ENCODE measurements at regions not wholly inside any gene's neighbourhood (a gene's known extent, or its start where the extent isn't known, plus 50 kb on each side); places are given as distances from the start of the nearest gene placed in this dataset.

DNA sequence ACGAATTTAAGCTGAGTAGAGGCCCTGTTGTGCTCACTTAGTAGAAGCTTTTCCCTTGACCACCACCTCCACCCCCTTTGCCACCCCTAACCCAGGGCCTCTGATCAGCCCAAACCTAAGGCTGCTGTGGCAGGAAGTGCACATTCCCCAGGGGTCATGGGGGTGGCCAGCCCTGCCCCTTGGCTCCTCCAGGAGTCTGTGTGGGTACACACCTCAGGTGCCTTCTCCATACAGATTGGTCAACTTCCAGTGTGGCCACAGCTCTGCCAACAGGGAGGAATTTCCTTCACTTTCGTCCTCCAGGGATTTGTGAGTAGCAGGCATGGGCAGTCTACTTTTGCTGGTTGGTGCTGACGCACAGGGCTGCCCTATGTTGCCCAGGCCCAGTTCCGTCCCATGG, 249.9 kb upstream of the ZNF32 start:
- ChIA-PET CTCF (interaction anchor here (0.9 kb wide), 1 partner anchor 12 kb away, joined by 3 read pairs; no protein-coding TSS in a partner anchor), RAD21 (ENCODE audit: low non-redundant PET in 1 of 2, low total read pairs in 2 of 2, uncharacterized antibody in 2 of 2, unreplicated experiment in 2 of 2) (no interaction called here), POLR2A (no interaction called here)
- DNase-seq (ENCODE audit: low read depth, low spot score) (no peak), ATAC-seq (no peak)
- Histone ChIP-seq H3K9me2 (ENCODE audit: insufficient read depth) (no peaks in the 10 kb centered on the region), H3K4me3 (replicated peaks in 1 of 2; ENCODE audit: low read depth in 1 of 2, low read length in 2 of 2) (no peak overlapping the region), H3K4me2 (ENCODE audit: low read length) (no peak overlapping the region), H3K27ac (ENCODE audit: low read depth, low read length) (no peak overlapping the region), H3K36me3 (ENCODE audit: control insufficient read depth in 1 of 2, insufficient read depth in 2 of 2, low read length in 2 of 2) (no peaks in the 10 kb centered on the region), H2AFZ (ENCODE audit: low read depth, low read length, poor library complexity, severe bottlenecking) (no peak overlapping the region), H3K27me3 (ENCODE audit: insufficient read depth, low read length) (peaks cover 31% of the 10 kb centered on the region; the same call in 1 of the 2 replicates), H3K9me3 (ENCODE audit: control insufficient read depth in 1 of 2, insufficient read depth in 1 of 2, low read depth in 1 of 2, low read length in 2 of 2) (no peaks in the 10 kb centered on the region), H4K20me1 (ENCODE audit: insufficient read depth) (no peaks in the 10 kb centered on the region), H3K4me1 (ENCODE audit: control insufficient read depth in 1 of 2, insufficient read depth in 2 of 2, low read length in 2 of 2) (no peaks in the 10 kb centered on the region), H3K9ac (ENCODE audit: low read length) (no peak overlapping the region), H3K79me2 (ENCODE audit: insufficient read depth, low read length) (no peaks in the 10 kb centered on the region)
- no peak for TF ChIP-seq YY1 (IDR thresholded peaks at IDR 0.05; ENCODE audit: extremely low read depth, insufficient replicate concordance, low read depth, low read length)
- no peak for TF ChIP-seq FOSL1 (IDR thresholded peaks at IDR 0.05; ENCODE audit: low read depth)
- no peak for TF ChIP-seq ZFX (IDR thresholded peaks at IDR 0.05)
- no peak for TF ChIP-seq ELF1 (IDR thresholded peaks at IDR 0.05; ENCODE audit: borderline replicate concordance, low read depth)
- intact Hi-C loops (cut with micrococcal nuclease): no loop called here
- BruUV-seq (replicated peaks): no TSS peak

DNA sequence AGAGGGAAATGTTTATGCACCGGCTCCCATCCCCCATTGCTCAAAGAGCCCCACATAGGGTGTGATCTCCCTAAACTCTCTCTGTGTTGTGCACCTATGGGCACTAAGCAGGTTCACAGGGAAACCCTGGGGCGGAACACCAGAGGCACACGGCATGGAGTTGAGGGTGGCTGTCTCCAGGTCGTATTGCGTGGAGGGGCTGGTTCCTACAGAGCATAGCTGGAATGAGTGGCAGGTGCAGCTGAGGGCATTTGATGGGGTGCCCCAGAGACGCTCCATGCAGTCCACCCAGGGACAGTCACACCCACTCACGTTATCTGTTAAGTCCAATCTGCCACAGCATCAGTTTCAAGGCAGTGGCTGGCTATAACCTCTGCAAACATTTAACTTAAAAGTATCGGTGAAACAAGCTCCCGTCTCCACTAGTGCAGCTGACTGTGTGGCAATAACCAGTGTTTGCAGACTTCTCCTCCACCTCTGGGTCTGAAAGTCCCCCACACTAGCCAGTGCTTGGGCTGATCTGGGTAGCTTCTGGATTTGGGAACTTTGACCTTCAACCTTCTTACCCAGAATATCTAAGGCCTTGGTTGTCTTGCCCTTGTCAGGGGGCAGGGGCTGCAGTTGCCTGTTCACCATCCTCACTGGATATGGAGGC, 249.2 kb upstream of the ZNF32 start:
- RAD21 ChIA-PET (ENCODE audit: low non-redundant PET in 1 of 2, low total read pairs in 2 of 2, uncharacterized antibody in 2 of 2, unreplicated experiment in 2 of 2): no interaction called here
- no peak overlapping the region for H3K9ac ChIP-seq (ENCODE audit: low read length)
- no peak for ATAC-seq
- intact Hi-C loops (cut with micrococcal nuclease): no loop called here
- no peak overlapping the region for H3K27ac ChIP-seq (ENCODE audit: low read depth, low read length)
- H2AFZ ChIP-seq (ENCODE audit: low read depth, low read length, poor library complexity, severe bottlenecking): no peak overlapping the region
- H3K9me3 ChIP-seq (ENCODE audit: control insufficient read depth in 1 of 2, insufficient read depth in 1 of 2, low read depth in 1 of 2, low read length in 2 of 2): no peaks in the 10 kb centered on the region
- no peaks in the 10 kb centered on the region for H3K4me1 ChIP-seq (ENCODE audit: control insufficient read depth in 1 of 2, insufficient read depth in 2 of 2, low read length in 2 of 2)
- H3K4me3 ChIP-seq (replicated peaks in 1 of 2; ENCODE audit: low read depth in 1 of 2, low read length in 2 of 2): no peak overlapping the region
- no peaks in the 10 kb centered on the region for H3K9me2 ChIP-seq (ENCODE audit: insufficient read depth)
- CTCF ChIA-PET: no interaction called here
- H3K27me3 ChIP-seq (ENCODE audit: insufficient read depth, low read length): peaks cover 27% of the 10 kb centered on the region
- no peaks in the 10 kb centered on the region for H4K20me1 ChIP-seq (ENCODE audit: insufficient read depth)
- no peak for DNase-seq (ENCODE audit: low read depth, low spot score)
- no TSS peak for BruUV-seq (replicated peaks)
- POLR2A ChIA-PET: no interaction called here
- H3K4me2 ChIP-seq (ENCODE audit: low read length): no peak overlapping the region
- no peaks in the 10 kb centered on the region for H3K79me2 ChIP-seq (ENCODE audit: insufficient read depth, low read length)
- H3K36me3 ChIP-seq (ENCODE audit: control insufficient read depth in 1 of 2, insufficient read depth in 2 of 2, low read length in 2 of 2): no peaks in the 10 kb centered on the region
- TF ChIP-seq TCF7L2 (IDR thresholded peaks at IDR 0.05; ENCODE audit: borderline replicate concordance, extremely low read depth, insufficient read depth, insufficient read length) (no peak), JUND (IDR thresholded peaks at IDR 0.05) (no peak), SRF (IDR thresholded peaks at IDR 0.05; ENCODE audit: low read depth) (no peak), ZFX (IDR thresholded peaks at IDR 0.05) (no peak), SP1 (IDR thresholded peaks at IDR 0.05; ENCODE audit: low read depth) (no peak), EZH2 (IDR thresholded peaks at IDR 0.05) (no peak), RAD21 (IDR thresholded peaks at IDR 0.05; ENCODE audit: low read depth) (no peak), EZH2phosphoT487 (IDR thresholded peaks at IDR 0.05; ENCODE audit: borderline replicate concordance) (no peak), YY1 (IDR thresholded peaks at IDR 0.05; ENCODE audit: extremely low read depth, insufficient replicate concordance, low read depth, low read length) (no peak), POLR2AphosphoS5 (IDR thresholded peaks at IDR 0.05; ENCODE audit: low read depth, low read length) (no peak), EGR1 (IDR thresholded peaks at IDR 0.05; ENCODE audit: low read depth) (no peak)
- TF ChIP-seq, protein P1, sequence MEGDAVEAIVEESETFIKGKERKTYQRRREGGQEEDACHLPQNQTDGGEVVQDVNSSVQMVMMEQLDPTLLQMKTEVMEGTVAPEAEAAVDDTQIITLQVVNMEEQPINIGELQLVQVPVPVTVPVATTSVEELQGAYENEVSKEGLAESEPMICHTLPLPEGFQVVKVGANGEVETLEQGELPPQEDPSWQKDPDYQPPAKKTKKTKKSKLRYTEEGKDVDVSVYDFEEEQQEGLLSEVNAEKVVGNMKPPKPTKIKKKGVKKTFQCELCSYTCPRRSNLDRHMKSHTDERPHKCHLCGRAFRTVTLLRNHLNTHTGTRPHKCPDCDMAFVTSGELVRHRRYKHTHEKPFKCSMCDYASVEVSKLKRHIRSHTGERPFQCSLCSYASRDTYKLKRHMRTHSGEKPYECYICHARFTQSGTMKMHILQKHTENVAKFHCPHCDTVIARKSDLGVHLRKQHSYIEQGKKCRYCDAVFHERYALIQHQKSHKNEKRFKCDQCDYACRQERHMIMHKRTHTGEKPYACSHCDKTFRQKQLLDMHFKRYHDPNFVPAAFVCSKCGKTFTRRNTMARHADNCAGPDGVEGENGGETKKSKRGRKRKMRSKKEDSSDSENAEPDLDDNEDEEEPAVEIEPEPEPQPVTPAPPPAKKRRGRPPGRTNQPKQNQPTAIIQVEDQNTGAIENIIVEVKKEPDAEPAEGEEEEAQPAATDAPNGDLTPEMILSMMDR (IDR thresholded peaks at IDR 0.05 in 2 of 3, conservative IDR thresholded peaks at IDR 0.05 in 1 of 3; ENCODE audit: borderline replicate concordance in 1 of 3, insufficient read depth in 1 of 3, low read depth in 2 of 3, low read length in 2 of 3): no peak
- TF ChIP-seq, protein P2, sequence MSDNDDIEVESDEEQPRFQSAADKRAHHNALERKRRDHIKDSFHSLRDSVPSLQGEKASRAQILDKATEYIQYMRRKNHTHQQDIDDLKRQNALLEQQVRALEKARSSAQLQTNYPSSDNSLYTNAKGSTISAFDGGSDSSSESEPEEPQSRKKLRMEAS (IDR thresholded peaks at IDR 0.05): no peak
- TF ChIP-seq, protein P3, sequence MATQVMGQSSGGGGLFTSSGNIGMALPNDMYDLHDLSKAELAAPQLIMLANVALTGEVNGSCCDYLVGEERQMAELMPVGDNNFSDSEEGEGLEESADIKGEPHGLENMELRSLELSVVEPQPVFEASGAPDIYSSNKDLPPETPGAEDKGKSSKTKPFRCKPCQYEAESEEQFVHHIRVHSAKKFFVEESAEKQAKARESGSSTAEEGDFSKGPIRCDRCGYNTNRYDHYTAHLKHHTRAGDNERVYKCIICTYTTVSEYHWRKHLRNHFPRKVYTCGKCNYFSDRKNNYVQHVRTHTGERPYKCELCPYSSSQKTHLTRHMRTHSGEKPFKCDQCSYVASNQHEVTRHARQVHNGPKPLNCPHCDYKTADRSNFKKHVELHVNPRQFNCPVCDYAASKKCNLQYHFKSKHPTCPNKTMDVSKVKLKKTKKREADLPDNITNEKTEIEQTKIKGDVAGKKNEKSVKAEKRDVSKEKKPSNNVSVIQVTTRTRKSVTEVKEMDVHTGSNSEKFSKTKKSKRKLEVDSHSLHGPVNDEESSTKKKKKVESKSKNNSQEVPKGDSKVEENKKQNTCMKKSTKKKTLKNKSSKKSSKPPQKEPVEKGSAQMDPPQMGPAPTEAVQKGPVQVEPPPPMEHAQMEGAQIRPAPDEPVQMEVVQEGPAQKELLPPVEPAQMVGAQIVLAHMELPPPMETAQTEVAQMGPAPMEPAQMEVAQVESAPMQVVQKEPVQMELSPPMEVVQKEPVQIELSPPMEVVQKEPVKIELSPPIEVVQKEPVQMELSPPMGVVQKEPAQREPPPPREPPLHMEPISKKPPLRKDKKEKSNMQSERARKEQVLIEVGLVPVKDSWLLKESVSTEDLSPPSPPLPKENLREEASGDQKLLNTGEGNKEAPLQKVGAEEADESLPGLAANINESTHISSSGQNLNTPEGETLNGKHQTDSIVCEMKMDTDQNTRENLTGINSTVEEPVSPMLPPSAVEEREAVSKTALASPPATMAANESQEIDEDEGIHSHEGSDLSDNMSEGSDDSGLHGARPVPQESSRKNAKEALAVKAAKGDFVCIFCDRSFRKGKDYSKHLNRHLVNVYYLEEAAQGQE (IDR thresholded peaks at IDR 0.05; ENCODE audit: low read depth): no peak

All from HCT116 (cell line).